HG03378 (cell line): ENCODE measurements at regions not wholly inside any gene's neighbourhood (a gene's known extent, or its start where the extent isn't known, plus 50 kb on each side); places are given as distances from the start of the nearest gene placed in this dataset.

Source experiments
- ATAC-seq: cut with Tn5 transposase; IDR thresholded peaks from one replicate; pipeline ENCODE4 v1.9.1; 2021; ENCODE audit warnings: mild to moderate bottlenecking, moderate library complexity; ENCODE audit not compliant: unreplicated experiment

DNA sequence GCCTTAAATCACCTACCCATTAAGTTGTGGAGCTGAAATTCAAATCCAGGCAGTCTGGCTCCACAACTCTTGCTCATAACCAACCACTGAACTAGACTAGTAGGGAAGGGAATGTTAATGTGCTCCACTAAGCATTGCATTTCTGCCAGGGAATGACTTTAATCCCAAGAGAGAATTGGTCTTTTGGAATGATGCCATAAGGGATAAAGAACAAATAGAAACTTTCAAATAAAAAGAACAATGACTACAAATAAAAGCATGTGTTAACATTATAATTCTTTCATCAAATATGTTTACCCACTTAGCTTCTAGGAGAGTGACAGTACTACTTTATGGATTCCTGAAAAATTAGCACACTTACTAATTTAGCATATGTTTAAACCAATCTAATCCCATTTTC is 905.9 kb downstream of the CENPC start:
- no peak for ATAC-seq

GRCh38 chr4:66636349-66636748 is 909.0 kb downstream of the CENPC start:
- no peak for ATAC-seq

GRCh38 chr4:66633477-66633876 is 911.8 kb downstream of the CENPC start:
- ATAC-seq: no peak

DNA sequence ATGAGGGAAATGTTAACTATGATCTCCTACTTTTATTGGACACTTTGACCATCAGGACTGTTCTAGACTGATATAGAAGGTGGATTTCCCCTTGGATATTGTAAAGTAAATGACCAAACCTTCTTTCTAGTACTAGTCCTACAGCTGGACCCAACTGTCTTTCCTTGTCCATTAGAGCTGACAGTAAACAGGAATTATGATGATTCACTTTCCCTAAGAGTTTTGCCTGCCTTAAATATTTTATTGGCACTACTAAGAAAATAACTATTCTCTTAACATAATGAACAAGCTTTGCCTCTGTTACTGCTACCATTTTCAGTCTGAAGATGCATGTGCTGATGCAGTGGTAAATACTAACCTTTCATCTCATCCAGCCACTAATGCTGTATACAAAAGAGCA is 915.4 kb downstream of the CENPC start:
- no peak for ATAC-seq

- ATAC-seq: no peak
Observed at GRCh38 chr4:66628146-66628545, 917.2 kb downstream of the CENPC start.

DNA sequence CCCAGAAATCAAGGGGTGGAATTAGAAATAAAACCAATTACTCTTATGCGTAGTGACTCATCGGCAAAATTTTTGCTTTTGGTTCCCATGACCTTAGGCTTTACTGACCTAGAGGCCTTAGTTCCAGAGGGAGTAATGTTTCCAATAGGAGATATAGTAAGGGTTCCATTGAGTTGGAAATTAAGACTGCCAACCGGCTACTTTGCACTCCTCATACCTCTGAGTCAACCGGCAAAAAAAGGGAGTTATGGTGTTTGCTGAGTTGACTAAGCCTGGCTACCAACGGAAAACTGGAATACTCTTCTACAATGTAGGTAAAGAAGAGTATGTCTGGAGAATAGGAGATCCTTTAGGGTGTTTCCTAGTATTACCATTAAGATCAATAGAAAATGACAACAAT is 919.8 kb downstream of the CENPC start:
- no peak for ATAC-seq

- ATAC-seq: no peak
Observed at GRCh38 chr4:66613591-66613990, 931.7 kb downstream of the CENPC start.

- ATAC-seq: no peak
Observed at GRCh38 chr4:66609014-66609413, 936.3 kb downstream of the CENPC start.

GRCh38 chr4:66606908-66607307 is 936.6 kb upstream of the EPHA5 start:
- ATAC-seq: no peak

- ATAC-seq: no peak
Observed at GRCh38 chr4:66606215-66606614, 935.9 kb upstream of the EPHA5 start.

GRCh38 chr4:66604192-66604591 is 933.9 kb upstream of the EPHA5 start:
- ATAC-seq: no peak

DNA sequence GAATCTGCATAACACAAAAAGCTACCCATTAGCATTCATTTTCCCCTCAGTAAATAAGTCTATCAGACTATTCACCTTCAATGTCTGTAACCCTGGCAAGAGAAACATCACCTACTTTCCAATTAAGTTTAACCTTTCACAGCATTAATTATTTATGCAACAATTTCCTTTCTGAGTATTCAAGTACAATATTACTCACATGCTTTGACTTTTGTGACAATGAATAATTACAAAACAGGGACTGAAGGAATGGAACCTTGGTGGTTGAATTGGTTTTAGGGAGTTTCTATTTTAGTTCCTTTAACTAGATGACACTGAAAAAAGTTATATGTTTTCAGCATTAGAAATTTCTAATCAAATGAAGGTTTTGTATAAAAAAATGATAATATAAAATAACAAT is 932.3 kb upstream of the EPHA5 start:
- no peak for ATAC-seq

- ATAC-seq: no peak
Observed at GRCh38 chr4:66591968-66592367, 921.7 kb upstream of the EPHA5 start.

- no peak for ATAC-seq
Observed at GRCh38 chr4:66590488-66591215, 920.4 kb upstream of the EPHA5 start.

- ATAC-seq: no peak
Observed at GRCh38 chr4:66589183-66589582, 918.9 kb upstream of the EPHA5 start.

DNA sequence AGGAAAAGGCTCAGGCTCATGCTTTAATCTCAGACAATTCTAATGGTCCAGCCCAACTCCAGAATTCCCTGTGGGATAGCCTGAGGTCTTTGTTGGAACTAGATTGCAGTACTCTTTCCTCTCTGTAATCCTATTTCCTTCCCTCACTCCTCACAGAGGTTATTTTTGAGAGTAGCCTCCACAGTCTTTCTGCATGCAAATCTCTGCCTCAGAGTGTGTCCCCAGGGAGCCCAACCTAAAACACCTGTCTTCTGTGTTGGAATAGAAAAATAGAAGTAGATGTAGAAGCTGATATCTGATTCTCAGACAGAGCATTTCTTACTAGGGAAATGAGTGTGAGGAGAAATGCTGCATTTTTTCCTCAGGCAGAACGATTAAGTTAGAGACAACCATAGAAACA is 915.5 kb upstream of the EPHA5 start:
- no peak for ATAC-seq

DNA sequence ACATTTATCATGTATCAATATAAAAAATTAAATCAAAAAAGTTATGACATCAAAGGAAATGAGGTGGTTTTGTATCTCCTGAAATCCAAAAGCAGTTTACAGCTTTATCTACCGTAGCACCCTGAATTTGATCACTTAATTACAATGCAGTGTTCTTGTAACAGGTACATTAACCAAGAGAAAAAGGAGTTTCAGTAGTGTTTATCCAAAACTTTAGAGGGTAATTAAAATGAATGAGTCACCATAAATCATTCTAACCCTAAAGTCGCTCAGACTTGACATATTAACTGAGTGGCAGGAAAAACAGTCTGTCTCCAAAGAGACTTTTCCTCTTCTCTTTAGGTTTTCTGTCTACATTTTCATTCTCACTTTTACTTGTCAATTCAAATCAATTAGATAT is 907.6 kb upstream of the EPHA5 start:
- no peak for ATAC-seq

DNA sequence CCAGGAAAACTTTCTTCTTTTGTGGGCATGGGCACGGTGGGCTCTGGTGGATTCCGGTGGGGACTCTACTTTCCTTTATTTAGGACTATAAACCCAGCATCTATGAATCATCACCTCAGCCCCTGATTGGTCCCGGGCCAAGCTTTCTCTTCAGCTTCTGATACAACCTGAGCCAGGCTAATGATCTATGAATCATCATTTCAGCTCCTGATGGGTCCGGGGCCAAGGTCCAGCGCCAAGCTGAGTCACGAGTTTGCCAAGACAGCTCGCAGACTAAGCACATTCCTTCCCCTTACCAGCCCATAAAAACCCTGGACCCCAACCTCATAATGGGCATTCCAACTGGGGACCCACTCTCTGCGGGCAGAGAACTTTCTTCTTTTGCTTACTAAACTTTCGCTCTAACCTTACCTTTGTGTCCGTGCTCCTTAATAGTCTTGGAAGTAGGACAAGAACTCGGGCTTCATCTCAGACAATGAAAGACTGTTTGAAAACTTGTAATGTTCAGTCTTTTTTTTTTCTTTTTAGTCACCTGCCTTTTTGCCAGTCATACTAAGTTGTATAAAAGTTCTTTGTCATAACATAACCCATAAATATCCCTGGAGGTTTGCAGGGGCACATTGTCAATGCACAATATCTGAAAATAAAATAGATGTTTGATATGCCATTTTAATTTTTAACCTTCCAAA is 904.9 kb upstream of the EPHA5 start:
- no peak for ATAC-seq

GRCh38 chr4:66574145-66574978 is 904.1 kb upstream of the EPHA5 start:
- no peak for ATAC-seq

- no peak for ATAC-seq
Observed at GRCh38 chr4:66572949-66573348, 902.7 kb upstream of the EPHA5 start.

DNA sequence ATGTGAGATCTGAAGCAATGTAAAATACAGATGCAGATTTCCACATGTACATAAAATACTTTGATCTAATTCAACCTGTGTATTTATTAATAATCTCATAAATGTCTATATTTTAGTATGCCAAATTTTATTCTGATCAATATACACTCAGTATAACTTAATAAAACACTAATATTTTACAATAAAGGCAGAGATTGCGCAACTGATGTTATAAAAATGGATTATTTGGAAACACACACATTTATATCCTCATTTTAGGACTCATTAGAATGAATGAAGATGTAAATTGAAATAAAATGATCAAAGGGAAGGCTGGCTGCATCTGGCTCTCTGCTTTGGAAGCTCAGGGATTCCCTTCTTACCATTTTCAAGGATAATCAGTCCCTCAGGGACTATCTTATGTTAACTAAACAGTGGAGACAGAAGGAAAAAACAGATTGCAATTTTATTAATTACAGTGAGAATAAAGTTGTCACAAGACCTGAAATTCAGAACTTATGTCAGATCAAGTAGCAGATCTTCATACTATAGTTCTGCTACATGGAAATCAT is 900.9 kb upstream of the EPHA5 start:
- no peak for ATAC-seq

DNA sequence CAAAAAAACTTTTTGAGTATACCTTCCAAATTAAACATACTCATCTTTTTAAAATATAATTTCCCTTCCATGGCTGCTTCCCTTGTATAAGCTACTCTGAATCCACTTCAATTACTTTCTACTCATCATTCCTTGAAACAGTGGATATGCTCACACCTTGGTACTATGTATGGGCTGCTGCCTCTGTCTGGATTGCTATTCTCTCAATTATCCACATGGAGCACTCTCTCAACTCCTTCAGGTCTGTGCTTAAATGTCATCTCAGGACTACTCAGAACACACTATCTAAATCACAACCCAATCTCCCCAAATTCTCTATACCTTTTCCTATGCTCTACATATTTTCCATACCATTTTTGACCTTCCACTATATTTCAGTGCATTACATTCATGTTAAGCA is 898.9 kb upstream of the EPHA5 start:
- ATAC-seq: no peak
